ENCODE measurements at regions not wholly inside any gene's neighbourhood (a gene's known extent, or its start where the extent isn't known, plus 50 kb on each side); places are given as distances from the start of the nearest gene placed in this dataset.

DNA sequence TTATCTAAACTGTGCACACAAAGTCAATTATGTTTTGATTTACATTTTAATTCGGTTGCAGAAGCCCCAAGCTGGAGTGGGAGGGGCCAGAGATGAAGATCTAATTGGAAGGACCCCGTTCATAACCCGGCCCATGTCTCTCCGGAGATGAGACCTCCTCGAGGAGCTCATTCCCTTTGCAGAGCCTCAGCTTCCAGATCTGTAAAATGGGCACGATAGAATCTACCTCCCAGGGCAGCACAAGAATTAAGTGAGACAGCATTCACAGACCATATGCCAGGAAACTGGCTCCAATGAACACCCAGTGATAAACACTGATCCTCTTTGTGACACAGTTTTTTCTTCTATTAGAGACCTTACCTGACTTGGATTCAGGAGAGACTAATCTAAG is 446.5 kb upstream of the CDH5 start:
- FAIRE-seq (no peak), DNase-seq (ENCODE audit: low read depth) (no peak)

DNA sequence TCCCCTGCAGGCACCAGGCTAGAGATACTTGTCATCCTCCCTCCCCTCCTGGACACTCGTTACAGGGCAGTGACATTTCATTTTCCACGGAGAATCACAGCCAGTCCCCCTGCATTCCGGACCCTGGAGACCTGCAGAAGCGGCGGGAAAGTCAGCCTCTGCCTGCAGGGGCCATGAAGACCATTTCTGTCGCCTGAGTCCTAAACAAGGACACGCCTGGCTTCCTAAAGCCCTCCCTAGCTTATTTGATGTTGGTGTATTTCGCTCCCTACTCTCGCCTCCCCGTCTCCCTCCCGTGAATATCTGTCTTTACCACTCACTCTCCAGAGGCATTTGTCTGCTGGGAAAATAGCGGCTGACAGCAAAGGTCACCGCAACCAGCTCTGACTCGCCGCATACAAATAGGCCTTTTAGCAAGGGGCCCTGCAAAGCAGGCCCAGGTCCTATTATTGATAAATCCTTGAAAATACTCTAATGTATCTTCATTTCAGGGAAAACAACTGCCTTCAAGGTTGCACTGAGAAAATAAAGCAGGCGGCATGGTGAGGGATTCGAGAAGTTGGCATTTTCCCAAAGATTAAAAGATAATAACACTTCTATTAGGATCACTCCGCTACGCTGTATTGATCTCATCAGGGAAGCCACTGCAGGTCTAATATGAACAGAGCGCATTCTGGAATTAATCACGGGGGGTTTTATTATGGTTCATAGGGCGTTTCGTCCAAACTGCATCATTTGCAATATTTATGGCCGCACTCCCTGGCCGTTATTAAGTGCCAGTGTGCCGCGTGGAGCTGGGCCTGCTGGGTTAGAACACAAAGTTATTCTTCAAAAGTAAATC is 447.1 kb upstream of the CDH5 start:
- FAIRE-seq (peak; percentile 83), DNase-seq (ENCODE audit: low read depth) (no peak)
- H3K4me3 ChIP-seq (ENCODE audit: low read depth, low read length): no peak overlapping the region
- no peaks in the 10 kb centered on the region for H3K36me3 ChIP-seq (ENCODE audit: control insufficient read depth, insufficient read depth, low read length)
- no peaks in the 10 kb centered on the region for H3K27me3 ChIP-seq (ENCODE audit: control insufficient read depth, insufficient read depth, low read length)
- TF ChIP-seq, protein P1, sequence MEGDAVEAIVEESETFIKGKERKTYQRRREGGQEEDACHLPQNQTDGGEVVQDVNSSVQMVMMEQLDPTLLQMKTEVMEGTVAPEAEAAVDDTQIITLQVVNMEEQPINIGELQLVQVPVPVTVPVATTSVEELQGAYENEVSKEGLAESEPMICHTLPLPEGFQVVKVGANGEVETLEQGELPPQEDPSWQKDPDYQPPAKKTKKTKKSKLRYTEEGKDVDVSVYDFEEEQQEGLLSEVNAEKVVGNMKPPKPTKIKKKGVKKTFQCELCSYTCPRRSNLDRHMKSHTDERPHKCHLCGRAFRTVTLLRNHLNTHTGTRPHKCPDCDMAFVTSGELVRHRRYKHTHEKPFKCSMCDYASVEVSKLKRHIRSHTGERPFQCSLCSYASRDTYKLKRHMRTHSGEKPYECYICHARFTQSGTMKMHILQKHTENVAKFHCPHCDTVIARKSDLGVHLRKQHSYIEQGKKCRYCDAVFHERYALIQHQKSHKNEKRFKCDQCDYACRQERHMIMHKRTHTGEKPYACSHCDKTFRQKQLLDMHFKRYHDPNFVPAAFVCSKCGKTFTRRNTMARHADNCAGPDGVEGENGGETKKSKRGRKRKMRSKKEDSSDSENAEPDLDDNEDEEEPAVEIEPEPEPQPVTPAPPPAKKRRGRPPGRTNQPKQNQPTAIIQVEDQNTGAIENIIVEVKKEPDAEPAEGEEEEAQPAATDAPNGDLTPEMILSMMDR (IDR thresholded peaks at IDR 0.05; ENCODE audit: insufficient read depth, low read length, severe bottlenecking): no peak

More for the DNA sequence above, 446.5 kb upstream of the CDH5 start:
- Histone ChIP-seq H3K36me3 (ENCODE audit: control insufficient read depth, insufficient read depth, low read length) (no peaks in the 10 kb centered on the region), H3K4me3 (ENCODE audit: low read depth, low read length) (no peak overlapping the region), H3K27me3 (ENCODE audit: control insufficient read depth, insufficient read depth, low read length) (no peaks in the 10 kb centered on the region)
- TF ChIP-seq, protein P1 (IDR thresholded peaks at IDR 0.05; ENCODE audit: insufficient read depth, low read length, severe bottlenecking): no peak

DNA sequence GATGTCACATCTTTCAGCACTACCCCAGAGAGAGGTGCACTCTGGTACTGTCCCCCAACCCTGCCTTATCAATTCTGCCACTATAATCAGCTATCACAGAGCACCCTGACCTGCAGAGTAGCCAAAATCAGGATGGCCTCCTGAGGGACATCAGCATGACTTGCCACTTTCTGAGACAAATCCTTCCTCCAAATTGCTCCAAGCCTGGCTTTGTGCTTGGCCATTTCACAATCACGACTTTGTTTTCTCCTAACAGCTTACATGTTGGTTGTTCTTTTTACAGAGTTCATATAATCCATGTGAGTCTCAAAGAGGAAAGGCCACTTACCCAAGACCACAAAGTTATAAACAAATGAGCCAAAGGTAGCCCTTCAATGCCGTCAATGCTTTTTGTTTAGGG is 449.0 kb upstream of the CDH5 start:
- TF ChIP-seq, protein P1 (IDR thresholded peaks at IDR 0.05; ENCODE audit: insufficient read depth, low read length, severe bottlenecking): no peak
- no peak overlapping the region for H3K4me3 ChIP-seq (ENCODE audit: low read depth, low read length)
- DNase-seq (ENCODE audit: low read depth) (no peak), FAIRE-seq (no peak)
- H3K36me3 ChIP-seq (ENCODE audit: control insufficient read depth, insufficient read depth, low read length): no peaks in the 10 kb centered on the region
- no peaks in the 10 kb centered on the region for H3K27me3 ChIP-seq (ENCODE audit: control insufficient read depth, insufficient read depth, low read length)

DNA sequence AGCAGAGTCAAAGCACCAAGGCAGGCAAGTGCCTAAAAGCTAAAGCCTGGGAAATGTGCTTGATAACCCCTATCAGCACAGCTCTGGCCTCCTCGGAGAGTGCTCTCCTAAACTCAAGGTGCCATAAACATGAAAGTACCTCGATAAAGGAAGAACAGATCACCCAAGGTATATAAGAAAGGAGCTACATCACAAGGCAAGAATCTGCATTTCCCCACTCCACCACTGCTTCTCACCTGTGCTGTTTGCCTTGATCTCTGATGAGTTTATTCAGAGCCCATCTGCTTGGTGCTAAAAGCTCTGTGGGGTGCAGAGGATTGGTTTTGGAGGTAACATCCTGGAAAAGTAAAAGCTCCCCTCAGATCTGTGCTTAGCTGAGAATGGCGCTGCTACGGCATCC is 449.5 kb upstream of the CDH5 start:
- TF ChIP-seq, protein P1 (IDR thresholded peaks at IDR 0.05; ENCODE audit: insufficient read depth, low read length, severe bottlenecking): no peak
- DNase-seq (ENCODE audit: low read depth): no peak

DNA sequence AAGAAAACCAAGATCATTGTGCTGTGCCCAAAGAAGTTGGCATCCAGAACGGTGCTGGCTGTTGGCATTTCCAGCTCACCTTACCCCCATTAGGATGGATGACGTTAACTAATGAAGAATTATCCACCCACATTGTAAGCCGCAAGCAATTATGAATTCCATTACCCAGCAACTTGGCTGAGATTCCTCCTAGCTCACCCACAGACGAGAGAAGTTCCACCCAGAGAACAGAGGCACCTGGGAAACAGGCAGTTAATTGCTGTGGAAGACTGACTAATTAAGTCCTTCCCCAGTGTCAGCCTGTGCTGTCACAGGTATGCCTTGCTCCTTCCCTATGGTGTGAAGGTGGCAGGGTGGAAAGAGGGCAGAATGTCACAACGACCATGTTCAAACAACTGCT is 456.2 kb upstream of the CDH5 start:
- H3K36me3 ChIP-seq (ENCODE audit: control insufficient read depth, insufficient read depth, low read length): no peaks in the 10 kb centered on the region
- TF ChIP-seq, protein P1 (IDR thresholded peaks at IDR 0.05; ENCODE audit: insufficient read depth, low read length, severe bottlenecking): no peak
- DNase-seq (ENCODE audit: low read depth): no peak
- no peak overlapping the region for H3K4me3 ChIP-seq (ENCODE audit: low read depth, low read length)
- no peaks in the 10 kb centered on the region for H3K27me3 ChIP-seq (ENCODE audit: control insufficient read depth, insufficient read depth, low read length)
- FAIRE-seq: no peak

More for the DNA sequence above, 449.5 kb upstream of the CDH5 start:
- FAIRE-seq: peak; percentile 75
- no peaks in the 10 kb centered on the region for H3K36me3 ChIP-seq (ENCODE audit: control insufficient read depth, insufficient read depth, low read length)
- no peaks in the 10 kb centered on the region for H3K27me3 ChIP-seq (ENCODE audit: control insufficient read depth, insufficient read depth, low read length)
- H3K4me3 ChIP-seq (ENCODE audit: low read depth, low read length): no peak overlapping the region

Measured in bronchial epithelial cell (primary cell).